ENCODE measurements at regions not wholly inside any gene's neighbourhood (a gene's known extent, or its start where the extent isn't known, plus 50 kb on each side); places are given as distances from the start of the nearest gene placed in this dataset.

GRCh38 chr2:41399437-41400087 is 648.3 kb upstream of the PKDCC start:
- no peak for DNase-seq (ENCODE audit: low read depth in 2 of 2)

- no peak for DNase-seq (ENCODE audit: low read depth in 2 of 2)
Observed at GRCh38 chr2:41400088-41400665, 647.6 kb upstream of the PKDCC start.

DNA sequence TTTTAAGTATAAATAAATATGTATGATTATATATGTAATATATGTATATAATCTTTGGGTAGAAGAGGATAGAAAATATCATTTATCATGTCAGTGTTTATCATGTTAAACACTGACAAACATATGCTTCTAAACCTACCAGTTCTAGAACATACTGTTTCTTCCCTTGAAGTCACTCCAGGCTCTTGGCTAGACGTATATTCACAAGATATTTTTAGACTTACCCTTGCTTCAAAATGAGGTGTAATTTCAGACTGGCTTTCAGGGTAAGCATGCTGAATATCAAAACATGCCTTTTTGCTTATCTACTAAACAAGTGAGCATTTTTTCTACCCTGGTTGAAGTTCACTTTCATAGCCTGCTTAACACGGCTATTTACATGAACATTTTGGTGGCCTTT is 642.4 kb upstream of the PKDCC start:
- DNase-seq (ENCODE audit: low read depth in 2 of 2) = no peak

DNA sequence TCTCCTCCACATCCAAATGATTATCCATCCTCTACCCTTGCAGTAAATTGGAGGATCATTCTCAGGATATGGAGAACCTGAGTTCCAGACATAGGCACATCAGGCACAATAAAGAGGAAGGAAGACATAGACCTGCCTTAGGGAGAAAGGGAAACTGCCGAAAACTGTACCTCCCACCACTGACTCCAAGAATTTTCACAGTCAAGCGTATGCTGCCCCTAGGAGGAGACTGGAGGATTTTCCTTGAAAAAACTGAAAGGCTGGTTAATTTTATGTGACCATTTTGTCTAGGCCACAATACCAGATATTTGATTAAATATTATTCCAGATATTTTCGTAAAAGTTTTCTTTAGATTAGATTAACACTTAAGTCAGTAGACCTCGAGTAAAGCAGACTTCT is 638.5 kb upstream of the PKDCC start:
- DNase-seq (ENCODE audit: low read depth in 2 of 2) = no peak

DNA sequence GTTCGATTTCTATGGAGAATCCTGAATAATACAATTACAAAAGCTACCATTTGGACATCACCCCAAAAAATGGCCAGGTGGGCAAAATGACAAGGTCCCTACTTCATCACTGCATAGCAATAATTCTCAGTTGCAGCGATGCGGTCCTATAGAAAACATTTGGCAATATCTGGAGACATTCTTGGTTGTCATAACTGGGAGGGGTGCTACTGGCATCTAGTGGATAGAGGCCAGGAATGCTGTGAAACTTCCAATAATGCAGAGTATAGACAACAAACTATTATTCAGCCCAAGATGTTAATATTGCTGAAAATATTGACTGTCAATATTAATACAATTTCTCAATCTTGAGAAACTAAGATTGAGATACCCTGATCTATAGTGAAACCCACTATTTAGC is 637.8 kb upstream of the PKDCC start:
- no peak for DNase-seq (ENCODE audit: low read depth in 2 of 2)

DNA sequence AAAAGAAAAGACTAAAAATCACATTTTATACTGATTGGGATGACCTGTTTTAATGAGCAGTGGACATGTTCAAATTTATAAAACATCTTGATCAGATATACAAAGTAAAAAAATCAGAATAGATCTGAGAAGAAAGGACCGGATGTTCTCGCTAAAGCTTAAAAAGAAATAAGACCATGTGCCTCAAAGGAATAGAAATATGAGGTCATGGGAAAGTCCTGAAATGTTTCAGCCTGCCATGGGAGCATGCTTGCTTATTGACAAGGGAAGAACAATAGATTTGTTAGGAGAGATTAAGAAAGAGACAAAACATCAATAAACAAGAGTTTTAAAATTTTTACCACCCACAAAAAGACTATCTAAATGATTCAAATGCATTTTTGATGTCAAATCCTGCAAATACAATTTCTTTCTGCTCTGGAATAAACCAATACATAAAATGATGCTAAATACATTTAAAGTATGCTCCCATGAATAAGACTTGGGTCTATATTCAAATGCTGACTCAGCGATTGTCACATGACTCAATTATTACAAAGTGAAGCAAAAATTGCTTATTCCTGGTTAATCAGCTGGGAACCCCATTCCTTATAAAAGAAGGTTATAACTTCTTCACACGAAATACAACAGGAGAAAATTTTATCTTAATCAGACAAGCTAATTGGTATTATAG is 633.9 kb upstream of the PKDCC start:
- no peak for DNase-seq (ENCODE audit: low read depth in 2 of 2)

DNA sequence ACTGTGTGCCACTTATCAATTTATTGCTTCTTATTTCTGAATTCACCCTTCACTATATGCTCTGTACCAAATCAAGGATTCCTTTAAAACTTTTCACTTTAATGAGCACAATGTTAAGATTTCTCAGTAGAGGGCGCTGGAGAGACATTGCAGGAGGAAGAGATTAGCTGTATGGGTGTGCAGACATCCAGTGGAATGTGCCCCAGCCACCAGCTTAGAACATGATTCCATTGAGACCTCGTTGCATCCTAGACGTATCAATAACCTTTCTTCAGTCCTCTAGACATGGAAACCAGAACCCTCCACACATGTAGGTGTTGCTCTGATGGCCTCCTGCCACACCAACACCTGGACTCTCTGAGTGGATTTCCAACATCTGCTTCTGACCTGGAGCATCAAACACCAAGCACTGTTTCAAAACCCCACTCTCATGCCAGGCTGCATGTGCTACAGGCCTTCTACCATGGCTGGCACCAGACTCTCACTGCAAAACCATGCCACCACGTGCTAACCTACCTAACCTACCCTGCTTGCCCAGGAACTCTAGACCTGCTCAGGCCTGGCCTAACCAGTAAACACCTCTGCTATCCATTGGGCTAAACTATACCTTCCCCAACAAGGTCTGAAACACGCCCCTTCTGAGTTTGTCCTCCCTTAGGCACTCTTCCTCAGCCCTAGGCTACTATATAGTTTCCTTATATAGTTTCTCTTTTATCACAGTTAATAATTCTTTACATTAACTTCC is 633.2 kb upstream of the PKDCC start:
- no peak for DNase-seq (ENCODE audit: low read depth in 2 of 2)

DNA sequence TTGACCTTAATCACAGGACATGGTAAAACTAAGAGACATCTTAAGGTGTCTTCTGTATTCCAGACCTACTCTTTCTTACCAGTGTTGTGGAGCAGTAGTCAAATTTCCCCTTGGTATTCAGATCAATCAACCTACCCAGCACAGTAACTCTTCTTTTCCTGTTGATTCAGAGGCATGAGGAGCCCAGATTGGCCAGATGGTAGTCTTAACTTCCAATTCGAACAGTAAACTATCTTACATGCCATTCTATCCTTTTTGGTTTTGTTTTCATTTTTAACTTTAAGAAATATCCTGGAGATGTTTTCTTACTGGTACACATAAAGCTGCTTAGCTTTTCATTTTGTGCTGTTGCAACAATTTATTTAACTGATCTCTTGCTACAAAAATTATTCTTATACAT is 630.3 kb upstream of the PKDCC start:
- no peak for DNase-seq (ENCODE audit: low read depth in 2 of 2)

GRCh38 chr2:41420219-41420618 is 627.6 kb upstream of the PKDCC start:
- DNase-seq (ENCODE audit: low read depth in 2 of 2) = no peak

GRCh38 chr2:41420872-41421271 is 626.9 kb upstream of the PKDCC start:
- DNase-seq (ENCODE audit: low read depth in 2 of 2) = no peak

- no peak for DNase-seq (ENCODE audit: low read depth in 2 of 2)
Observed at GRCh38 chr2:41431756-41432155, 616.1 kb upstream of the PKDCC start.

GRCh38 chr2:41432459-41432858 is 615.4 kb upstream of the PKDCC start:
- DNase-seq (ENCODE audit: low read depth in 2 of 2) = no peak

- DNase-seq (ENCODE audit: low read depth in 2 of 2) = no peak
Observed at GRCh38 chr2:41434991-41435390, 612.8 kb upstream of the PKDCC start.

- DNase-seq (ENCODE audit: low read depth in 2 of 2) = no peak
Observed at GRCh38 chr2:41441958-41442357, 605.9 kb upstream of the PKDCC start.

DNA sequence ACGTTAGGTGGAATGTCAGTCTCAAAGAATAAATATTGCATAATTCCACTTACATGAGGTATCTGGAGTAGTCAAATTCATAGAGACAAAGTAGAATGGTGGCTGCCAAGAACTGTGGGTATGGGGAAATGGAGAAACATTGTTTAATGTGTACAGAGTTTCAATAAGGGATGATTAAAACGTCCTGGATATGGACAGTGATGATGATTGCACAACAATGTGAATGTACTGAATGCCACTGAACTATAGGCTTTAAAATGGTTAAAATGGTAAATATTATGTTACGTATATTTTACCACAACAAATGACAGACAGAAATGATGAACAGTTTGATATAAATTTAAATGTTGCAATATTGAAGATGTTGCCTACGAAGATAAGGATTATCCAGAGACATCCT is 602.0 kb upstream of the PKDCC start:
- no peak for DNase-seq (ENCODE audit: low read depth in 2 of 2)

DNA sequence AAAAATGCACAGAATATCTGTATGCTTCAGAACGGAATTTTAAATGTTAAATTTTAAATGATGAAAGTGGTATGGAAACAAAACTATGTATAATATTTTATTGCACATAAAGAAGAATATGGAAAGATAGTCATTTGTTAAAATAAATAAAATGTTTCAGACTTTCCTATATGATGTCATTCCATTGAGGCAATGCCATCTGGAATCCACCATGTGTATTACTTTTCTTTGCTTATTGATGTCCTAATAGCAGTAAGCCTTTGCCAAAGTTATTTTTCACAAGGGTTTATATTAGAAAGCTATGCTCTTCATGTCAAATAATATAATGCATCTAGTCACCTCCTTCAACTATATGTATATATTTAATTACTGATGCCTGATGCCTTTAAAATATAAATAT is 601.6 kb upstream of the PKDCC start:
- no peak for DNase-seq (ENCODE audit: low read depth in 2 of 2)

- no peak for DNase-seq (ENCODE audit: low read depth in 2 of 2)
Observed at GRCh38 chr2:41448221-41448620, 599.6 kb upstream of the PKDCC start.

- DNase-seq (ENCODE audit: low read depth in 2 of 2) = no peak
Observed at GRCh38 chr2:41457026-41457425, 590.8 kb upstream of the PKDCC start.

- no peak for DNase-seq (ENCODE audit: low read depth in 2 of 2)
Observed at GRCh38 chr2:41460661-41461060, 587.2 kb upstream of the PKDCC start.

DNA sequence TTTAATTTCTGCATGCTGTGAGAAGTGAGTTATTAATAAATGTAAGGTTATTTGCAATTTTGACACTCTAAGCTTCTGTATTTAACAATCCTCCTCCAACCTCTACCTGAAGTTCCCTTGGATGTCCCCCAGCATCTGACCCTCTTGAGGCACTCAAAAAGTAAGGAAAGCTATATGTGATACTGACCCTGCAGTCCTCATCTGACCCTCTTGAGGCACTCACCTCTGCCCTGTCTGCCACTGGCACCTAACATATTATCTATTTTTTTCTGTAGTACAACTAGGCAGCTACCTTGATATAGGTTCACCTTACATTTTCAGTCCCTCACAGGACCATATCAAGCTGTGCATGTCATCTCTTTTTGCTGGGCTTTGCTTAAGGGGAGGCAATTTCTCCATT is 583.4 kb upstream of the PKDCC start:
- DNase-seq (ENCODE audit: low read depth in 2 of 2) = no peak

GRCh38 chr2:41475959-41476358 is 571.9 kb upstream of the PKDCC start:
- DNase-seq (ENCODE audit: low read depth in 2 of 2) = no peak

DNA sequence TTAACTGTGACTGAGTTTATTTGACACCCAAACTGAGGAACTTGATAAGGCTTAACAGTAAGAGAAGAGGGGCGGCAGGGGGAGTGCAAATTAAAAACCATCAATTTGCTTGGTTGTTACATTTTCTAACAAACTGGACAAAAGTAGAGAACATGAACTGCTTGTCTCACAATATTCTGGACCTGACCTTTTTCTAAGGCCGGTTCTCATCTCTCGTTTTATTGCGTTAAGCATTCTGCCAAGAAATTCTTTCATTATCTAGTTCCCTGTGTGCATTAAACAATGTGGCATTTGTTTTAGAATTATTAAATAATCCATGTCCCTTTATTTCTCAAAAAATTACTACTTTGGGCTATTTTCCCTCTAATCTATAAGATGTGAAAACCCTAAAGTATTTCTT is 565.2 kb upstream of the PKDCC start:
- no peak for DNase-seq (ENCODE audit: low read depth in 2 of 2)

- no peak for DNase-seq (ENCODE audit: low read depth in 2 of 2)
Observed at GRCh38 chr2:41483226-41483625, 564.6 kb upstream of the PKDCC start.
